ENCODE measurements at regions not wholly inside any gene's neighbourhood (a gene's known extent, or its start where the extent isn't known, plus 50 kb on each side); places are given as distances from the start of the nearest gene placed in this dataset.

- no peak for DNase-seq (ENCODE audit: low spot score)
Observed at GRCh38 chr9:84393266-84393950, 52.9 kb upstream of the SLC28A3 start.

- no peak for DNase-seq (ENCODE audit: low spot score)
Observed at GRCh38 chr9:84394036-84394435, 53.5 kb upstream of the SLC28A3 start.

GRCh38 chr9:84397151-84397728 is 56.7 kb upstream of the SLC28A3 start:
- DNase-seq (ENCODE audit: low spot score), result peak; percentile 63

GRCh38 chr9:84397822-84398221 is 57.3 kb upstream of the SLC28A3 start:
- DNase-seq (ENCODE audit: low spot score), result no peak

GRCh38 chr9:84402517-84402916 is 62.0 kb upstream of the SLC28A3 start:
- no peak for DNase-seq (ENCODE audit: low spot score)

GRCh38 chr9:84403288-84403687 is 62.7 kb upstream of the SLC28A3 start:
- no peak for DNase-seq (ENCODE audit: low spot score)

GRCh38 chr9:84404095-84404686 is 63.6 kb upstream of the SLC28A3 start:
- DNase-seq (ENCODE audit: low spot score), result no peak

- no peak for DNase-seq (ENCODE audit: low spot score)
Observed at GRCh38 chr9:84405667-84406066, 65.1 kb upstream of the SLC28A3 start.

GRCh38 chr9:84408416-84408815 is 67.9 kb upstream of the SLC28A3 start:
- no peak for DNase-seq (ENCODE audit: low spot score)

- no peak for DNase-seq (ENCODE audit: low spot score)
Observed at GRCh38 chr9:84411683-84412267, 71.2 kb upstream of the SLC28A3 start.

GRCh38 chr9:84412654-84413053 is 72.1 kb upstream of the SLC28A3 start:
- no peak for DNase-seq (ENCODE audit: low spot score)

- DNase-seq (ENCODE audit: low spot score), result no peak
Observed at GRCh38 chr9:84413301-84413700, 72.7 kb upstream of the SLC28A3 start.

GRCh38 chr9:84419031-84419602 is 78.6 kb upstream of the SLC28A3 start:
- no peak for DNase-seq (ENCODE audit: low spot score)

- DNase-seq (ENCODE audit: low spot score), result no peak
Observed at GRCh38 chr9:84424931-84425330, 84.4 kb upstream of the SLC28A3 start.

GRCh38 chr9:84432746-84433145 is 92.2 kb upstream of the SLC28A3 start:
- no peak for DNase-seq (ENCODE audit: low spot score)

GRCh38 chr9:84435902-84436301 is 95.3 kb upstream of the SLC28A3 start:
- DNase-seq (ENCODE audit: low spot score), result no peak

- no peak for DNase-seq (ENCODE audit: low spot score)
Observed at GRCh38 chr9:84436386-84437109, 96.0 kb upstream of the SLC28A3 start.

GRCh38 chr9:84438391-84438790 is 97.8 kb upstream of the SLC28A3 start:
- DNase-seq (ENCODE audit: low spot score), result no peak

- no peak for DNase-seq (ENCODE audit: low spot score)
Observed at GRCh38 chr9:84439250-84439649, 98.7 kb upstream of the SLC28A3 start.

GRCh38 chr9:84442712-84443111 is 102.2 kb upstream of the SLC28A3 start:
- no peak for DNase-seq (ENCODE audit: low spot score)

GRCh38 chr9:84445737-84446136 is 105.2 kb upstream of the SLC28A3 start:
- DNase-seq (ENCODE audit: low spot score), result no peak

GRCh38 chr9:84447305-84447704 is 106.7 kb upstream of the SLC28A3 start:
- no peak for DNase-seq (ENCODE audit: low spot score)
